ENCODE measurements at regions not wholly inside any gene's neighbourhood (a gene's known extent, or its start where the extent isn't known, plus 50 kb on each side); places are given as distances from the start of the nearest gene placed in this dataset.

GRCh38 chr16:64403352-64403751 is 718.5 kb downstream of the CDH11 start:
- no peak for DNase-seq

DNA sequence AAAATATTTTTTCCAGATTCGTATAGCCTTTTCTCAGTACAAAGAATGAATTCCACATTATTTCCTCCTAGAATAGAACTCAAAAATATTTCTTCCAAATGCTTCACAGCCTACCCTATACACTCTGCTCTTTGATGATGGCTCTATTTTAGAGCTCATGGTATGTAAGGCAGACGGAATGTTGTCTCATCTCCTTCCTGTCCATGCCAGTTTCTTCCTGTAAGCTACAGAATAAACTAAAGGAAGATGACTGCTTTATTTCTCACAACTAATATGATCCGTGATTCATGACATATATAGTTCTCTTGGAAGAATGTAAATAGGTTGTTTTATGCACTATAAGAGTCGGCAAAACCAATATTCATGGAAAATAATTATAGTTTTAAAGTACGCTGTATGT is 723.1 kb downstream of the CDH11 start:
- DNase-seq = no peak

GRCh38 chr16:64397945-64398508 is 723.8 kb downstream of the CDH11 start:
- DNase-seq = no peak

DNA sequence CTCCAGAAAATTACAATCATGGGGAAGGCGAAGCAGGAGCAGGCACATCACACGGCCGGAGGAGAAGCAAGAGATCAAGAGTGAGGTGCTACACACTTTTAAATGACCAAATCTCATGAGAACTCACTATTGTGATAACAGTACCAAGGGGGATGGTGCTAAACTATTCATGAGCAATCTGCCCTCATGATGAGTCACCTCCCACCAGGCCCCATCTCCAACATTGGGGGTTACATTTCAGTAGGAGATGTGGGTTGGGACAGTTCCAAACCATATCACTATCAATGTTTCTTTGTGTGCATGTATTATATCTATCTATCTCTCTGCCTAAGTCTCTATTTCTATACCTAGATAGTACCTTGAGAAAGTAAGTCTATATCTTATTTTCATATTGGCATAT is 724.8 kb downstream of the CDH11 start:
- no peak for DNase-seq

GRCh38 chr16:64394061-64394460 is 727.8 kb downstream of the CDH11 start:
- no peak for DNase-seq

- no peak for DNase-seq
Observed at GRCh38 chr16:64392456-64392855, 729.4 kb downstream of the CDH11 start.

DNA sequence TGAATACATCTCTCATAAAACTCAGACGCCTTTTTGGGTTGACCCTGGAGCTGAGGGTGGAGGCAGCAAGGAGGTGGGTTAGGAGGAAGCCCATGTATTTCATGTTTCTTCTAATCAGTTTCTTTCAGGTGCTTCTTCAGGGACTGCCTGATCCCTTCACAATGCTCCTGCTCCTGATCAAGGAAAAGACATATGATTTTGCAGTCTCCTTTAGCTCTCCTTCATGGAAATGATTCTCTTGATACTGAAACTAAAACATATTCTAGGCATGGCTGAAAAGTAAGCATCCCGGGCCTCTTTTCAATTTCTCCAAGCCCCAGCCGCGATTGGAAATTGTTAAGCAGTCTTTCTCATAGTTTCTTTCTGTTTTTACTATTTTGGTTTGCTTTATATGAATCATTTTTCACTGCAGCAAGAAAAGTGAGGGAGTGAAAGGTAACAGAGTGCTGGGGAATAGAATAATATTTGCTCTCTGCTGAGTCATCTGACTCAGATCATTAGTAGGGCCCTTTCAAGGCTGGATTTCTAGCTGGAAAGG is 730.7 kb downstream of the CDH11 start:
- DNase-seq = no peak

GRCh38 chr16:64390102-64390501 is 731.8 kb downstream of the CDH11 start:
- DNase-seq = no peak

DNA sequence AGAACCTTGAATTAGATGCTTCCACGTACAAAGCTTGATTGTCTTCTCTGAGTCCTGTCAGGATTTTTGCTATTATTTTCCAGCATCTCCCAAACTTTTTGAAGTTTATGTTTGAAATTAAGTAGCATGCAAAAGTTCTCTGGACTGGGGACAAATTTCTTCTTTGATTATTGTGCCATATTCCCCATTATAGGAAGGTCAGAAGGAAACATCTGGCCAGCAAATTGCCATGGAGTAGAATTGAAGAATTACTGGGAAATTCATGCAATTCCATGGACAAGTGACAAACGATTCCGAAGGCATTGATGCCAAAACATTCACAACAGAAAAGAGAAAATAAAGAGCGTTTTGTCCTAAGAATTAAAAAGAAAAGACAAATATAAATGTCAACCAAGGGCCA is 737.2 kb downstream of the CDH11 start:
- no peak for DNase-seq

- DNase-seq = no peak
Observed at GRCh38 chr16:64381979-64382378, 739.9 kb downstream of the CDH11 start.

DNA sequence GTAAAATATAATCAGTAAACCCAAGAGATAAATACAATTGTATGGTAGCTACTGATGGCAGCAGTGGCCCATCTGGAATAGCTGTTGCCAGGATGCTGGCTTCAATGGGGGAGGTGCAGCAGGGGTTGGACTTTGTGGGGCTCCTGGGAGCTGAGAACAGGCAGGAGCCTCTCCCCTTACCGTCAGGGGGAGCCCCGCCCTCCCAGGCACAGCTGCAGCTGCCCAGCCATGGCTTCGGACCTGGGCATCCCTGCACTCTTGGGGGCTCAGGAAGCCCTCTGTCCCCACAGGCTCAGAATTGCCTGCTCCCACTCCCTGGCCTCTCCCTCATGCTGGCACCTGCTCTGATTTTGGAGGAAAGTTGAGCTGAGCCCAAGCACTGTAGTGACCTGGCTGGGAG is 741.1 kb downstream of the CDH11 start:
- DNase-seq = no peak

GRCh38 chr16:64375391-64375980 is 746.4 kb downstream of the CDH11 start:
- no peak for DNase-seq

- no peak for DNase-seq
Observed at GRCh38 chr16:64370112-64370511, 751.8 kb downstream of the CDH11 start.

DNA sequence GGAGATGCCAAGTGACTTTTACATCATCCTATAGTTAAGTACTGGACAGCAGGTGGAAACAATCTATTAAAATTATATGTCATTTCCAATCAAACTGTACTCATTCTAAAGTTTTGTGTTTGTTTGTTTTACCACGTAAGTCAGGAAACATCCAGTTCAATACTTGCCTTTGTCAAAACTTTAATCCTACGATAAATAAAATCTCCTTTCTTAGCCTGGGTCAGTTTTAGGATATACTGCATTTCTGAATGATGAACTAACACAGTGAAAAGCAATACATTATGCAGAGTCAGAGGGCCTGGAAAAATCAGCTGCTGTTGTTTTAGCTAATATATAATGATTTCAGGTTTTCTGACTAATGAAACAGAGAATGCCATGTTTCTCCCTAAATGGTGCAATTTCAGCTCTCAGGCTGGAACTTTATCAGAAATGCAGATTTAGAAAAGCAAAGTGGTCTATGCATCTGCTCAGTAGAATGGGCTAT is 756.4 kb downstream of the CDH11 start:
- no peak for DNase-seq

DNA sequence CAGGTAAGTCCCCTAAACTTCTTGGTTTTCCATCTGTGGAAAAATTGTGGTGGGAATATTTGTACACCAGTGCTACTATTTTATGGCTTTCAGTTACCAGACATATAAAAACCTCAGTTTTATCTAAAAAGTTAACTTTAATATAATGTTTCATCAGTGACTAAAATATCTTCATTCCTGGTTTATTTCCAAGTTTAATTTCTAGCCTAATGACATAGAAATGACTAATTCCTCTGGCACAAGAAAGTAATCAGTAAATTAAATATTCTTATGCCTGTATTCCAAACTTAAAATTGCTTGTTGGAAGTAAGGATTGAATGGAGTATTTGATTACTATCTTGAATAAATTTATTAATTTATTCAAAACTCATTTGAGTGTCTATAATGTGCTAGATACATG is 757.0 kb downstream of the CDH11 start:
- no peak for DNase-seq

- DNase-seq = no peak
Observed at GRCh38 chr16:64364416-64364815, 757.4 kb downstream of the CDH11 start.

GRCh38 chr16:64364016-64364415 is 757.8 kb downstream of the CDH11 start:
- no peak for DNase-seq

DNA sequence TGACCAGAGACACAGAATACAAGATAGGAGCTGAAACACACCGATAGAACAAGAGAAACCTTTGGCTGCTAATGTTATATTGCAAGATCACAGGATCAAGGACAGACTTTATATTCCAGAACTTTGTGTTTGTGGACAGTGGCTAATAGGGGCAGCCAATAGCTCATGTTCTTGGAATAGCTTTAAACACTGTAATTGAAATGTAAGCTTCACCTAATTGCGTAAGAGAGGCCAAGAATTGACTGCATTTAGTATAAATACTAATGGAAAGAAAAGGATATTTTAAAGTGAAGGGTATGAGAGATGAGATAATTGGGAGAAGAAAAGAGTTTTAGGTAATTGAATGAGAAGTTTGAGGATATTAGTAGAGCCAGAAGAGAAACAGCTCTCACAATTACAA is 758.8 kb downstream of the CDH11 start:
- no peak for DNase-seq

DNA sequence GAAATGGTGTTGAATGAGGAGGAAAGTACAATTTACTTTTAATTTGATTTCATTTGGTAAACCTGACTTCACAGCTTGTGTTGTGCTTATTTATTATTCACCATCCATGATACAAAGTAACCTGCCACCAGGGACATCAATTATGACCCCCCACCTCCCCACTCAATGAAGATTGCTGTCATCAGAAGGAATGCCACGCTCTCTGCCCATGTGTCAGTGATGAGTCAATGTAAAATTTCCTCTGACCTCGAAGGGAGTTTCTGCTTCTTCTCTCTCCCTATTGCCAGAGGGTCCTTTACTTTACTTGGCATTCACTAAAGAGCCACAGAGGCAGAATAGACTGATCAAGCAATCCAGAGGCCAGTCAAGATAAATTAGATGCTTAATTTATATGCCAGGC is 759.7 kb downstream of the CDH11 start:
- DNase-seq = peak in 1 of 3 donors; percentile 10

- DNase-seq = no peak
Observed at GRCh38 chr16:64361753-64362152, 760.1 kb downstream of the CDH11 start.

DNA sequence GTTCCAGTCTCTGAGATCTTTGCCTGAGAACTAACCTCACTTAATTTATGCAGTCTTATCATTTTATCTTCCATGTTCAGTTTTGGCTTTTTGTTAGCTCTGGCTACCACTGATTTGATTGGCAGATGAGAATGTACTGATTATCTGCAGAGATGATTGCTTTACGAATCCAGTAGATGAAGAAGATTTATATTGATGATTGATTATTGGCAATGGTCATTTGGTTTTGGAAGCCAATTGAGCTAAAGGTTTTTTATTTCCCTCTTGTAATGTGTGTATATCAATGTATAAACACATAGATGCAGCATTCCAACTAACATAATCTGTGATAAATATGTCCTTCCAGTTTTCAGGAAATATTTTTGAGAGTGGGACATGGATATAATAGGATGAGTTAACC is 763.6 kb downstream of the CDH11 start:
- DNase-seq = no peak

GRCh38 chr16:64356267-64356666 is 765.6 kb downstream of the CDH11 start:
- DNase-seq = peak in 1 of 3 donors; percentile 11

DNA sequence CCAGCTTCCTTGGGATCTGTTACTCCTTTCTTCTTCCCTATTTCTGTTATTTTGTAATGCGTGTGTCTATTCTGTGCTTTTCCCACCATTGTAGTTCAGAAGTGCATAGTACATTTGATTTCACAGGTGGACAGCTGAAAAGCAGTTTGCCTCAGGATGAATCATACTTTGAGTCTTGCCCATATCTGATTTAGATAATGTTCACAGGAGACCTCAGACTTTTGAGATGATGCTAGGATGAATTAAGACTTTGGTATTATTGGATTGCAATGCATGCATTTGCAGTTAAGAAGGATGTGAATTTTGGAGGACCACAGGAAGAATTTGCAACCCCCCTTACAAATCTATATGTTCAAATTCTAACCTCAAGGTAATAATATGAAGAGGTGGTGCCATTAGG is 769.6 kb downstream of the CDH11 start:
- DNase-seq = no peak

- DNase-seq = no peak
Observed at GRCh38 chr16:64351121-64351520, 770.7 kb downstream of the CDH11 start.

GRCh38 chr16:64346080-64346479 is 775.8 kb downstream of the CDH11 start:
- DNase-seq = no peak

Measured in suppressor macrophage treated with lipopolysaccharide for 1 hour (primary cell).